ENCODE measurements at regions not wholly inside any gene's neighbourhood (a gene's known extent, or its start where the extent isn't known, plus 50 kb on each side); places are given as distances from the start of the nearest gene placed in this dataset.

DNA sequence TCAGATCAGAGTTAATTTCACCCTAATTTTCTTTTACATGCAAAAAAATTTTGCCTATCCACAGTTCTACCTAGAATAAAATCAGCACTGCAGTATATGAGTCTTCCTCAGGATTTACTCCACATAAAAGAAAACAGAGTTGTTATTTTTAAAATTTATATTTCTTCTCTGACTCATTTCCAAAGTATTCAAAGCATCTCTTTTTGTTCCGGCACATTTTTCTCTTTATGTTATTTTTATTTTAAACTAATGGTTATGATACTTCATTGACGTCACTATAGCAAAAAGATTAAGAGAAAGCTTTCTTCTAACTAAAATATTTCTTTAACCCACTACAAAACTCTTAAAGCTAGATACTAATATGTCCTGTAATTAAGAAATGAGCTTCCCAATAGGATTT lies 590.4 kb downstream of the PRELID2 start:
- no peak for TF ChIP-seq POLR2AphosphoS5 (IDR thresholded peaks at IDR 0.05; ENCODE audit: low read depth, low read length)
- TF ChIP-seq, protein P1, sequence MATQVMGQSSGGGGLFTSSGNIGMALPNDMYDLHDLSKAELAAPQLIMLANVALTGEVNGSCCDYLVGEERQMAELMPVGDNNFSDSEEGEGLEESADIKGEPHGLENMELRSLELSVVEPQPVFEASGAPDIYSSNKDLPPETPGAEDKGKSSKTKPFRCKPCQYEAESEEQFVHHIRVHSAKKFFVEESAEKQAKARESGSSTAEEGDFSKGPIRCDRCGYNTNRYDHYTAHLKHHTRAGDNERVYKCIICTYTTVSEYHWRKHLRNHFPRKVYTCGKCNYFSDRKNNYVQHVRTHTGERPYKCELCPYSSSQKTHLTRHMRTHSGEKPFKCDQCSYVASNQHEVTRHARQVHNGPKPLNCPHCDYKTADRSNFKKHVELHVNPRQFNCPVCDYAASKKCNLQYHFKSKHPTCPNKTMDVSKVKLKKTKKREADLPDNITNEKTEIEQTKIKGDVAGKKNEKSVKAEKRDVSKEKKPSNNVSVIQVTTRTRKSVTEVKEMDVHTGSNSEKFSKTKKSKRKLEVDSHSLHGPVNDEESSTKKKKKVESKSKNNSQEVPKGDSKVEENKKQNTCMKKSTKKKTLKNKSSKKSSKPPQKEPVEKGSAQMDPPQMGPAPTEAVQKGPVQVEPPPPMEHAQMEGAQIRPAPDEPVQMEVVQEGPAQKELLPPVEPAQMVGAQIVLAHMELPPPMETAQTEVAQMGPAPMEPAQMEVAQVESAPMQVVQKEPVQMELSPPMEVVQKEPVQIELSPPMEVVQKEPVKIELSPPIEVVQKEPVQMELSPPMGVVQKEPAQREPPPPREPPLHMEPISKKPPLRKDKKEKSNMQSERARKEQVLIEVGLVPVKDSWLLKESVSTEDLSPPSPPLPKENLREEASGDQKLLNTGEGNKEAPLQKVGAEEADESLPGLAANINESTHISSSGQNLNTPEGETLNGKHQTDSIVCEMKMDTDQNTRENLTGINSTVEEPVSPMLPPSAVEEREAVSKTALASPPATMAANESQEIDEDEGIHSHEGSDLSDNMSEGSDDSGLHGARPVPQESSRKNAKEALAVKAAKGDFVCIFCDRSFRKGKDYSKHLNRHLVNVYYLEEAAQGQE (IDR thresholded peaks at IDR 0.05; ENCODE audit: insufficient read depth in 1 of 2, low read depth in 2 of 2, low read length in 2 of 2): no peak
- TF ChIP-seq SIN3A (IDR thresholded peaks at IDR 0.05; ENCODE audit: borderline replicate concordance, insufficient read depth, low read length): no peak
- no peak for TF ChIP-seq TAF1 (IDR thresholded peaks at IDR 0.05; ENCODE audit: borderline replicate concordance, insufficient read depth, low read length)
